HepG2 (cell line): ENCODE measurements at regions not wholly inside any gene's neighbourhood (a gene's known extent, or its start where the extent isn't known, plus 50 kb on each side); places are given as distances from the start of the nearest gene placed in this dataset.

Experiments
- CTCF ChIP-seq: sonication (generic); formaldehyde crosslinking; IDR thresholded peaks from 2 replicates; pipeline ENCODE4 v1.5.0; 2020; ENCODE audit warnings: mild to moderate bottlenecking, missing genetic modification reagents, moderate library complexity
- GABPA ChIP-seq, 2 experiments: IDR thresholded peaks; 2 replicates each; pipeline ENCODE4 v1.6.1; 2011 to 2016; ENCODE audit warnings: low read depth in 2 of 2, low read length in 1 of 2, missing biosample characterization in 1 of 2, missing genetic modification characterization in 1 of 2
- KDM5B ChIP-seq: sonication (generic); formaldehyde crosslinking; IDR thresholded peaks from 2 replicates; pipeline ENCODE4 v1.4.0; 2020; ENCODE audit warnings: missing genetic modification reagents, mild to moderate bottlenecking, borderline replicate concordance
- LCORL ChIP-seq, 2 experiments: fragments of 450-650 bp in 1 of 2; sonication (generic) in 1 of 2; formaldehyde crosslinking in 1 of 2; IDR thresholded peaks; 2 replicates each; pipeline versions ENCODE4 v1.5.0 to v1.6.1; 2017 to 2020; ENCODE audit warnings: antibody characterized with exemption in 1 of 2, missing genetic modification reagents in 1 of 2
- RAD51 ChIP-seq: fragments of 450-650 bp; IDR thresholded peaks from 2 replicates; pipeline ENCODE4 v1.6.1; 2016; ENCODE audit warnings: borderline replicate concordance
- RXRA ChIP-seq: sonication (generic); formaldehyde crosslinking; IDR thresholded peaks from 2 replicates; pipeline ENCODE4 v1.5.1; 2020; ENCODE audit warnings: missing genetic modification reagents
- SMC3 ChIP-seq: IDR thresholded peaks from 2 replicates; pipeline ENCODE4 v1.6.1; 2011; ENCODE audit warnings: low read length, improper control_type of control experiment
- THRA ChIP-seq: sonication (generic); formaldehyde crosslinking; IDR thresholded peaks from 2 replicates; pipeline ENCODE4 v1.4.0; 2020; ENCODE audit warnings: missing genetic modification reagents, borderline replicate concordance
- TF ChIP-seq, protein P1 (sequence below): sonication (generic); formaldehyde crosslinking; IDR thresholded peaks from 2 replicates; pipeline ENCODE4 v1.4.0; 2020; ENCODE audit warnings: missing genetic modification reagents

DNA sequence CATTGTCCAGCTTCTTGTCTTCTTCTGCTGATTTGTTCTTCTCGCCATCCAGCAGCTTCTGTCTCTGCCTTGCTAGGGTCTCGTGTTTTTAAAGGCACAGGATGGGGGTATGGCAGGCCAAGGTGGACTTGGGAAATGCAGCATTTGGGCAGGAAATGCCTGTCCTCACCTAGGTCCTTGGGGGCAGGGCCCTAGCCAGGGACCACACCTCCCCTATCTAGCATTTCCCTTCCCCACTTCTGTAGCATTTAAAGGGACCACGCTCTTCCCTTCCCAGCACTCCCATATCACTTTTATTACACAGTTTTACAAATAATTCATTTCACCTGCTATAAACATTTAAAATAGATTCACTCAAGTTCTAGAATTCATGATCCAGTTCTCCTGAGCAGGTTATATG lies 315.4 kb upstream of the LMCD1 start:
- TF ChIP-seq CTCF (CRISPR knock-in tag) = no peak
- TF ChIP-seq RXRA (CRISPR knock-in tag) = no peak
- no peak for TF ChIP-seq KDM5B
- TF ChIP-seq, protein P1, sequence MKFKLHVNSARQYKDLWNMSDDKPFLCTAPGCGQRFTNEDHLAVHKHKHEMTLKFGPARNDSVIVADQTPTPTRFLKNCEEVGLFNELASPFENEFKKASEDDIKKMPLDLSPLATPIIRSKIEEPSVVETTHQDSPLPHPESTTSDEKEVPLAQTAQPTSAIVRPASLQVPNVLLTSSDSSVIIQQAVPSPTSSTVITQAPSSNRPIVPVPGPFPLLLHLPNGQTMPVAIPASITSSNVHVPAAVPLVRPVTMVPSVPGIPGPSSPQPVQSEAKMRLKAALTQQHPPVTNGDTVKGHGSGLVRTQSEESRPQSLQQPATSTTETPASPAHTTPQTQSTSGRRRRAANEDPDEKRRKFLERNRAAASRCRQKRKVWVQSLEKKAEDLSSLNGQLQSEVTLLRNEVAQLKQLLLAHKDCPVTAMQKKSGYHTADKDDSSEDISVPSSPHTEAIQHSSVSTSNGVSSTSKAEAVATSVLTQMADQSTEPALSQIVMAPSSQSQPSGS (CRISPR knock-in tag) = no peak
- TF ChIP-seq GABPA (IDR thresholded peaks at IDR 0.05; ENCODE audit: low read depth, low read length) = no peak
- no peak for TF ChIP-seq GABPA (CRISPR knock-in tag; IDR thresholded peaks at IDR 0.05; ENCODE audit: low read depth)
- no peak for TF ChIP-seq LCORL (IDR thresholded peaks at IDR 0.05)
- no peak for TF ChIP-seq LCORL (CRISPR knock-in tag; IDR thresholded peaks at IDR 0.05)
- TF ChIP-seq THRA (CRISPR knock-in tag) = no peak
- TF ChIP-seq RAD51 = no peak
- no peak for TF ChIP-seq SMC3
